Bronchial epithelial cell (primary cell): ENCODE measurements at regions not wholly inside any gene's neighbourhood (a gene's known extent, or its start where the extent isn't known, plus 50 kb on each side); places are given as distances from the start of the nearest gene placed in this dataset.
"Not testable (repeated sequence)": the region's sequence is repeated elsewhere in the genome, so short reads cannot be mapped to it uniquely, and the experiment has no call there.

Experiments
- DNase-seq: peaks from one replicate; pipeline ENCODE4 v3.0.0-alpha.2; 2010; ENCODE audit warnings: low read depth
- FAIRE-seq: peaks from 2 replicates; lab custom pipeline; 2011; peaks lifted over from hg19 to GRCh38; lab: Jason Lieb, UNC
- H3K27me3 ChIP-seq: 2 replicates; pipeline ENCODE4 v1.5.1; 2011; ENCODE audit warnings: low read length; ENCODE audit not compliant: control insufficient read depth, insufficient read depth
- H3K36me3 ChIP-seq: 2 replicates; pipeline ENCODE4 v1.5.1; 2011; ENCODE audit warnings: low read length; ENCODE audit not compliant: control insufficient read depth, insufficient read depth
- H3K4me3 ChIP-seq: 2 replicates; pipeline ENCODE4 v1.5.1; 2011; ENCODE audit warnings: mild to moderate bottlenecking, low read depth, low read length, control low read depth
- CTCF ChIP-seq: IDR thresholded peaks from 2 replicates; pipeline ENCODE4 v1.5.1; 2011; ENCODE audit warnings: mild to moderate bottlenecking, moderate library complexity, low read length, control low read depth, inconsistent platforms; ENCODE audit not compliant: insufficient read depth, severe bottlenecking

- no peak overlapping the region for H3K4me3 ChIP-seq
- H3K27me3 ChIP-seq, result no peaks in the 10 kb centered on the region
- FAIRE-seq, result no peak
- TF ChIP-seq CTCF, result no peak
- DNase-seq, result no peak
- no peaks in the 10 kb centered on the region for H3K36me3 ChIP-seq
These were observed 811.6 kb downstream of the PLCL1 start for GRCh38 chr2:198615972-198616371.

- FAIRE-seq (no peak), DNase-seq (no peak)
- Histone ChIP-seq H3K36me3 (no peaks in the 10 kb centered on the region), H3K27me3 (no peaks in the 10 kb centered on the region), H3K4me3 (no peak overlapping the region)
- no peak for TF ChIP-seq CTCF
These were observed 806.8 kb downstream of the PLCL1 start for GRCh38 chr2:198611201-198611600.

GRCh38 chr2:198604599-198604998 lies 800.2 kb downstream of the PLCL1 start:
- no peaks in the 10 kb centered on the region for H3K27me3 ChIP-seq
- TF ChIP-seq CTCF, result no peak
- no peaks in the 10 kb centered on the region for H3K36me3 ChIP-seq
- no peak for DNase-seq
- no peak overlapping the region for H3K4me3 ChIP-seq
- no peak for FAIRE-seq

GRCh38 chr2:198602986-198603385 lies 798.6 kb downstream of the PLCL1 start:
- not testable (repeated sequence) for H3K27me3 ChIP-seq, H3K4me3 ChIP-seq, FAIRE-seq, DNase-seq, H3K36me3 ChIP-seq

- TF ChIP-seq CTCF, result no peak
- Histone ChIP-seq H3K36me3 (no peaks in the 10 kb centered on the region), H3K27me3 (no peaks in the 10 kb centered on the region), H3K4me3 (no peak overlapping the region)
- FAIRE-seq, result no peak
- DNase-seq, result no peak
These were observed 793.3 kb downstream of the PLCL1 start for GRCh38 chr2:198597648-198598047.

- Histone ChIP-seq H3K4me3 (no peak overlapping the region), H3K27me3 (no peaks in the 10 kb centered on the region), H3K36me3 (no peaks in the 10 kb centered on the region)
- TF ChIP-seq CTCF, result no peak
- DNase-seq, result no peak
- FAIRE-seq, result no peak
These were observed 792.6 kb downstream of the PLCL1 start for GRCh38 chr2:198596985-198597384.
